ENCODE measurements at regions not wholly inside any gene's neighbourhood (a gene's known extent, or its start where the extent isn't known, plus 50 kb on each side); places are given as distances from the start of the nearest gene placed in this dataset.

GRCh38 chr3:128549283-128550112, 56.5 kb upstream of the GATA2 start:
- DNase-seq (ENCODE audit: extremely low read depth, low read depth): peak; percentile 58
- TF ChIP-seq, protein P1, sequence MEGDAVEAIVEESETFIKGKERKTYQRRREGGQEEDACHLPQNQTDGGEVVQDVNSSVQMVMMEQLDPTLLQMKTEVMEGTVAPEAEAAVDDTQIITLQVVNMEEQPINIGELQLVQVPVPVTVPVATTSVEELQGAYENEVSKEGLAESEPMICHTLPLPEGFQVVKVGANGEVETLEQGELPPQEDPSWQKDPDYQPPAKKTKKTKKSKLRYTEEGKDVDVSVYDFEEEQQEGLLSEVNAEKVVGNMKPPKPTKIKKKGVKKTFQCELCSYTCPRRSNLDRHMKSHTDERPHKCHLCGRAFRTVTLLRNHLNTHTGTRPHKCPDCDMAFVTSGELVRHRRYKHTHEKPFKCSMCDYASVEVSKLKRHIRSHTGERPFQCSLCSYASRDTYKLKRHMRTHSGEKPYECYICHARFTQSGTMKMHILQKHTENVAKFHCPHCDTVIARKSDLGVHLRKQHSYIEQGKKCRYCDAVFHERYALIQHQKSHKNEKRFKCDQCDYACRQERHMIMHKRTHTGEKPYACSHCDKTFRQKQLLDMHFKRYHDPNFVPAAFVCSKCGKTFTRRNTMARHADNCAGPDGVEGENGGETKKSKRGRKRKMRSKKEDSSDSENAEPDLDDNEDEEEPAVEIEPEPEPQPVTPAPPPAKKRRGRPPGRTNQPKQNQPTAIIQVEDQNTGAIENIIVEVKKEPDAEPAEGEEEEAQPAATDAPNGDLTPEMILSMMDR (IDR thresholded peaks at IDR 0.05; ENCODE audit: low read depth, low read length): no peak

DNA sequence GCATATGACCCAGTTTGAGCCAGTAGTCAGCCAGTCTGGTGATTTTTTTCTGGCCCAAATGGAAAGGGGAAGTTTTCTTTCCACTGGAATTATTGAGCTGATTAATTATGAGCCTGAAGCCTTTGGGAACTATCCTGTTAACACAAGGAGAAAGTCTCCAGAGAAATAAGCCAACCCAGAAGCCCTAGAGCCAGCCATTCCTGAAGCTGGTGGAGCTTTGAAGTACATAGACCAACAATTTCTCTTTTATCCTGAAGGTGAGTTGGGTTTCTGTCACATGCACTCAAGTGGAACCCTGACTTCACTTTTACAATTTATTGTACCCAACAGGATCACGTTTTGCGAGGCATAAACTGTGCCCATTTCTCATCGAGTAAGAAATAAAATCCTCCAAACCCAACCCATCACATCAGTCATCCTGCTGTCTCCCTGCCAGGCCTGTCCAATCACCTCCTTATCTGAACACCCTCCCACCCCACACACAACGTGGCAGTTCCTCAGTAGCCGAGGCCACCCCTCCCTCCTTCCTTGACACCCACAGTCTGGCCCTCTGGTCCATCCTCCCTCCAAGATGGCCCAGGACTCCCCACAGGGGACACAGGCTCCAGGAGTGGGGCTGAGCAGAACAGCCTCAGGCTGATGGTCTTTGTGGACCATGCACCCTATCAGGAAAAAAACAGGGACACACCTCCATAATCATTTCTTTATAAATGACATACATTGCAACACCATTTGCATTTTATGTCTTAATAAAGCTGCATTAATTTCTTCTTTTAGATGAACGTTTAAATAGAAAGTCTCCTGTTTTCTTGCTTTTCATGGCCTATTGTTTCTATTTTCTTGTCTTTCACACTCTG, 55.7 kb upstream of the GATA2 start:
- DNase-seq (ENCODE audit: extremely low read depth, low read depth): no peak
- TF ChIP-seq, protein P1 (IDR thresholded peaks at IDR 0.05; ENCODE audit: low read depth, low read length): no peak

- TF ChIP-seq, protein P1 (IDR thresholded peaks at IDR 0.05; ENCODE audit: low read depth, low read length): no peak
- no peak for DNase-seq (ENCODE audit: extremely low read depth, low read depth)
Observed at GRCh38 chr3:128548021-128548420, 55.0 kb upstream of the GATA2 start.

GRCh38 chr3:128547368-128547987, 54.5 kb upstream of the GATA2 start:
- no peak for DNase-seq (ENCODE audit: extremely low read depth, low read depth)

DNA sequence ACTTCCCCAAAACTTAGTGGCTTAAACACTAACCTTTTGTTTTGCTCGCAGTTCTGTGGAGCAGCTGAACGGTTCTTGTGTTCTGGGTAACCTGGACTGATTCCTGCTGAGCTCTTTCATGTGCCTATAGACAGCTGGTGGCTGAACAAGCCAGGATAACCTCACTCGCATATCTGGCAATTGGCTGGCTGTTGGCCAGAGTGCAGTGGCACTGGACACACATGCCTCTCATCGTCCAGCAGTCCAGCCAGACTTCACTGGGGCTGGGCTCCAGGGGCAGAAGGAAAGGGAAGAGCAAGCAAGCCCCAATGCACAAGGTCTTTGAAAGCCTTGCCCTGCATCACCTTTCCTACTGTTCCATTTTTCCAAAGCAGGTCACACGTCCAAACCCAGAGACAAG, 53.6 kb upstream of the GATA2 start:
- no peak for DNase-seq (ENCODE audit: extremely low read depth, low read depth)
- TF ChIP-seq, protein P1 (IDR thresholded peaks at IDR 0.05; ENCODE audit: low read depth, low read length): no peak

More at GRCh38 chr3:128547368-128547987, 54.5 kb upstream of the GATA2 start:
- TF ChIP-seq, protein P1 (IDR thresholded peaks at IDR 0.05; ENCODE audit: low read depth, low read length): no peak

GRCh38 chr3:128545120-128545752, 52.2 kb upstream of the GATA2 start:
- TF ChIP-seq, protein P1 (IDR thresholded peaks at IDR 0.05; ENCODE audit: low read depth, low read length): no peak
- DNase-seq (ENCODE audit: extremely low read depth, low read depth): no peak
